Tibial artery (tissue), 4 donors: ENCODE measurements at regions not wholly inside any gene's neighbourhood (a gene's known extent, or its start where the extent isn't known, plus 50 kb on each side); places are given as distances from the start of the nearest gene placed in this dataset.

Experiments used
- DNase-seq, 2 donors: peaks; one replicate each; pipeline ENCODE4 v3.0.0-alpha.2; 2019
- H3K27ac ChIP-seq, 2 donors: fragments of 200-600 bp; sonication (generic) in 1 of 2; 1 replicate in 1 of 2; 2 replicates in 1 of 2; pipeline ENCODE4 v1.5.1; 2018 to 2019; ENCODE audit warnings: mild to moderate bottlenecking in 1 of 2
- H3K27me3 ChIP-seq, 2 donors: fragments of 200-600 bp; sonication (generic) in 1 of 2; one replicate each; pipeline versions ENCODE4 v1.5.1 to v1.6.0; 2016 to 2019
- H3K36me3 ChIP-seq, 3 donors: fragments of 200-600 bp; sonication (generic) in 2 of 3; one replicate each; pipeline ENCODE4 v1.5.1; 2016 to 2019; ENCODE audit warnings: mild to moderate bottlenecking in 2 of 3
- H3K4me1 ChIP-seq, 4 donors: fragments of 200-600 bp; sonication (generic) in 2 of 4; 1 replicate in 3 of 4; 2 replicates in 1 of 4; pipeline ENCODE4 v1.5.1; 2016 to 2019
- H3K4me3 ChIP-seq, 2 donors: fragments of 200-600 bp; sonication (generic) in 1 of 2; 1 replicate in 1 of 2; 2 replicates in 1 of 2; pipeline ENCODE4 v1.5.1; 2018 to 2019; ENCODE audit warnings: mild to moderate bottlenecking in 2 of 2
- H3K9me3 ChIP-seq, 3 donors: fragments of 200-600 bp; sonication (generic) in 1 of 3; one replicate each; pipeline ENCODE4 v1.5.1; 2016 to 2019
- intact Hi-C: fragments of 100-400 bp; cut with DNase I; formaldehyde crosslinking; loops from one replicate; pipeline ENCODE4 v1.15.0; 2023; ENCODE audit warnings: low total_unique reads
- TF ChIP-seq, protein P1 (sequence below), 2 experiments: fragments of 200-600 bp in 1 of 2; fragments of 450-650 bp in 1 of 2; IDR thresholded peaks; one replicate each; pipeline ENCODE4 v1.5.1; 2017 to 2019; ENCODE audit warnings: antibody characterized with exemption in 2 of 2, mild to moderate bottlenecking in 1 of 2, moderate library complexity in 1 of 2

DNA sequence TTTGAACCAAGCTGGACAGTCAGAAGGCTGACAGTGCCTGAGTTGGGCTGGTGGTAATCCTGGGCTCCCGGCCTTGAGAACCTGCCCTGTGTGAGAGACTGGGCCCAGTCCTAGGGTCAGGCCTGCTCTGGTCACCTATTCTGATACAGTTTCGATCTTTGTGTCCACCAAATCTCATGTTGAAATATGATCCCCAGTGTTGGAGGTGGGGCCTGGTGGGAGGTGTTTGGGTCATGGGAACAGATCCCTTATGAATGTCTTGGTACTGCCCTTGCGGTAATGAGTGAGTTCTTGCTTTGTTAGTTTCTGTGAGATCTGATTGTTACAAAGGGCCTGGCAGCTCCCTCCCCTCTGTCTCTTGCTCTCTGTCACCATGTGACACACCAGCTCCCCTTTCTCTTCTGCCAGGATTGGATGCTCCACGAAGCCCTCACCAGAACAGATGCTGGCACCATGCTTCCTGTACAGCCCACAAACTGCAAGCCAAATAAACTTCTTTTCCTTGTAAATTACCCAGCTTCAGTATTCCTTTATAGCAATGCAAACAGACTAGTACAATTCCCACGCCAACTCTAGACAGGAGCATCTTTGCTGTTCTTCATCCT, 111.8 kb upstream of the ZNF438 start:
- H3K9me3 ChIP-seq, result no peaks in the 10 kb centered on the region
- H3K27ac ChIP-seq, result no peak overlapping the region

DNA sequence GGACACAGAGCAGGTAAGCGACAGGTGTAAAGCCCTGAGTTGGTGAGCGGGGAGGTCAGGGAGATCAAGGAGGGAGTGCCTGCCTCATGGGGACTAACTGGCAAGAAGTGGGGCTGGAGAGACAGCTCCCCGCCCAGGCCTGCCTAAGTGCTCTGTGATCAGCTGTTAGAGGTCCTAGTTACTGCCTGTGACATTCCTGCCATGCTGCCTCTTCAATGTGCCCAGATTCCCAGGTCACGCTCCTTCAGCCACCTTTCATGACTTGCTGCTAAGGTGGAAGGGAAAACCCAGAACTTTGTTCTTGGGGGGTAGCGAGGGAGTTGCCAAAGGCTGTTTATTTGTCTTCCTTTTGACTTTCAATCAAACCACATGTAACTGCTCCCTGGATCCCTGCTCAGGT, 114.3 kb upstream of the ZNF438 start:
- DNase-seq, result no peak
- Histone ChIP-seq H3K9me3 (no peaks in the 10 kb centered on the region), H3K36me3 (no peaks in the 10 kb centered on the region), H3K4me3 (no peak overlapping the region), H3K27me3 (no peaks in the 10 kb centered on the region), H3K27ac (no peak overlapping the region), H3K4me1 (peaks cover 0 to 12% (median 6%) of the 10 kb centered on the region in 4 donors)
- TF ChIP-seq, protein P1, sequence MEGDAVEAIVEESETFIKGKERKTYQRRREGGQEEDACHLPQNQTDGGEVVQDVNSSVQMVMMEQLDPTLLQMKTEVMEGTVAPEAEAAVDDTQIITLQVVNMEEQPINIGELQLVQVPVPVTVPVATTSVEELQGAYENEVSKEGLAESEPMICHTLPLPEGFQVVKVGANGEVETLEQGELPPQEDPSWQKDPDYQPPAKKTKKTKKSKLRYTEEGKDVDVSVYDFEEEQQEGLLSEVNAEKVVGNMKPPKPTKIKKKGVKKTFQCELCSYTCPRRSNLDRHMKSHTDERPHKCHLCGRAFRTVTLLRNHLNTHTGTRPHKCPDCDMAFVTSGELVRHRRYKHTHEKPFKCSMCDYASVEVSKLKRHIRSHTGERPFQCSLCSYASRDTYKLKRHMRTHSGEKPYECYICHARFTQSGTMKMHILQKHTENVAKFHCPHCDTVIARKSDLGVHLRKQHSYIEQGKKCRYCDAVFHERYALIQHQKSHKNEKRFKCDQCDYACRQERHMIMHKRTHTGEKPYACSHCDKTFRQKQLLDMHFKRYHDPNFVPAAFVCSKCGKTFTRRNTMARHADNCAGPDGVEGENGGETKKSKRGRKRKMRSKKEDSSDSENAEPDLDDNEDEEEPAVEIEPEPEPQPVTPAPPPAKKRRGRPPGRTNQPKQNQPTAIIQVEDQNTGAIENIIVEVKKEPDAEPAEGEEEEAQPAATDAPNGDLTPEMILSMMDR (IDR thresholded peaks at IDR 0.05), result no peak
- intact Hi-C loops, result no loop called here

More for the DNA sequence above, 111.8 kb upstream of the ZNF438 start:
- H3K36me3 ChIP-seq, result no peaks in the 10 kb centered on the region
- H3K4me1 ChIP-seq, result peaks cover 0 to 12% (median 6%) of the 10 kb centered on the region in 4 donors
- TF ChIP-seq, protein P1 (IDR thresholded peaks at IDR 0.05), result no peak
- no peak overlapping the region for H3K4me3 ChIP-seq
- DNase-seq, result no peak
- H3K27me3 ChIP-seq, result no peaks in the 10 kb centered on the region
- intact Hi-C loops, result no loop called here

DNA sequence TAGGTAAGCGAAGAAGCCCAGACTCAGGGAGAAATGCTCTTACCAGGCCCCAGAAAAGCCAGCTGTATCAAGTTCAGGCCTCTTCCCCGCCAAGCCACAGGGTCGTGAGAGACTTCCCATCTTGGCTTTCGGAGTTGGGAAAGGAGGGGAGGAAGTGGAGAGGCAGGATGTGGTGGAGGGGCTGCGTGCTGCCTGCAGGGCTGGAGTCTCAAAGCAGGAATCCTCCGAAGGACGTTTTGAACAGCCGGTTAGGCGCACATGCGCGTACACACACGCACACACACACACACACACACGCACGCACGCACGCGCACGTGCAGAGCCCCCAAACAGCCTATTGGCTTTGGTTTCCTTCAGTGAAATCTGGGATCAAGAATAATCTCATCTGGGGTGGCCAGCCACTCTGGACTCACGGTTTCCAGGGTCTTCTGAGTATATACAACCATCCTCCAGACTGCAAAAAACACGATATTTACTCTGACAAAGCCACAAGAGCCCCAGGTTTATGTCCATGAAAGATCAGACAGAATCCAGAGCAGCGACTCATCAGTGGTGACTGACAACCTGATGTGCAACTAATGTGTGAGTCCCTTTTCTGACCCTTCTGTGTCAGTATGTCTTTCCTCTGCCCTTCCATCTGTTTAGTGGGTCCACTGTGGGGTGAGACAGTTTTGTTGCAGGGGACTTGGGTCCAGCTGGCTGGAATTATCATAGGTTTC, 115.0 kb upstream of the ZNF438 start:
- Histone ChIP-seq H3K4me1 (peaks cover 0 to 12% (median 6%) of the 10 kb centered on the region in 4 donors), H3K27me3 (no peaks in the 10 kb centered on the region), H3K4me3 (no peak overlapping the region), H3K9me3 (no peaks in the 10 kb centered on the region), H3K36me3 (no peaks in the 10 kb centered on the region), H3K27ac (no peak overlapping the region)
- TF ChIP-seq, protein P1 (IDR thresholded peaks at IDR 0.05), result no peak
- no peak for DNase-seq
- intact Hi-C loops, result no loop called here

DNA sequence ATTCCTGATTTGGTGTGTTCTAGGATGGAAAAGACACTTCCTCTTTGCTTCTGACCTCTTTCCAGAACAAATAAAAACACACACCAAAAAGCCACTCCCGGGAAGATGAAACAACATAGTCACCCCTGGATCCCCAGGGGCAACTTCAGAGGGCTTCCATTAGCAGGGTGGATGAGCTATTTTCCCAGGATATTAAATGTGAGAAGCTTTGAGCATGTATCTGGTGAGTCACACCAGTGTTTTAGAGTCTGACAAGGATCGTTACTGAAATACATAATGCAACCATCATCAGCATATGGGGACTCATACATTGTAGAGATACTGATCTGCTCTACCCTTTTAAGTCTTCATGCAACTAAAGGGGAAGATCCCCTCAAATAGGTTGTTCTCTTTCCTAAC, 115.5 kb upstream of the ZNF438 start:
- H3K4me3 ChIP-seq, result no peak overlapping the region
- no peak for DNase-seq
- peaks cover 0 to 12% (median 6%) of the 10 kb centered on the region in 4 donors for H3K4me1 ChIP-seq

DNA sequence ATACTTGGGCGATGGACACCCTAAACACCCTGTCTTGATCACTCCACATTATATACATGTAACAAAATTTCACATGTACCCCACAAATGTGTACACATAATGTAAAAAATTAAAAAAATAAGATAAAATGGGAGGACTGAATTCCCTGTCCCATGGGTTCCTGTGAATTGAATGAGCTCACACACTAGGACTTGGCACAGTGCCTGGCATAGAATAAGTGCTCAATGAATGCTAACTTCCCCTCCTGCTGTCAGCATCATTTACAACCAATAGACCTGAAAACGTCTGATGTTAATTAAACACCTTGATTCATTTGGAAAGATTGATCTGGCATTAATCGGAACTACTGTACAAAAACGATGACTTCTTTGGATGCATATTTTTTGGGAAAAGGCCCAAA, 117.3 kb upstream of the ZNF438 start:
- H3K9me3 ChIP-seq, result no peaks in the 10 kb centered on the region
- H3K27ac ChIP-seq, result no peak overlapping the region
- no peaks in the 10 kb centered on the region for H3K36me3 ChIP-seq
- DNase-seq, result no peak
- TF ChIP-seq, protein P1 (IDR thresholded peaks at IDR 0.05), result no peak
- no peaks in the 10 kb centered on the region for H3K27me3 ChIP-seq
- intact Hi-C loops, result no loop called here
- H3K4me1 ChIP-seq, result peaks cover 0 to 12% (median 6%) of the 10 kb centered on the region in 4 donors
- no peak overlapping the region for H3K4me3 ChIP-seq

More for the DNA sequence above, 115.5 kb upstream of the ZNF438 start:
- Histone ChIP-seq H3K27ac (no peak overlapping the region), H3K9me3 (no peaks in the 10 kb centered on the region), H3K36me3 (no peaks in the 10 kb centered on the region), H3K27me3 (no peaks in the 10 kb centered on the region)
- intact Hi-C loops, result no loop called here
- TF ChIP-seq, protein P1 (IDR thresholded peaks at IDR 0.05), result no peak
